ENCODE measurements at regions not wholly inside any gene's neighbourhood (a gene's known extent, or its start where the extent isn't known, plus 50 kb on each side); places are given as distances from the start of the nearest gene placed in this dataset.

GRCh38 chr17:79263191-79263590 is 188.6 kb downstream of the ENGASE start:
- no peaks in the 10 kb centered on the region for H3K9me3 ChIP-seq
- intact Hi-C loops (cut with DNase I), result no loop called here
- H3K4me3 ChIP-seq, result no peak overlapping the region

DNA sequence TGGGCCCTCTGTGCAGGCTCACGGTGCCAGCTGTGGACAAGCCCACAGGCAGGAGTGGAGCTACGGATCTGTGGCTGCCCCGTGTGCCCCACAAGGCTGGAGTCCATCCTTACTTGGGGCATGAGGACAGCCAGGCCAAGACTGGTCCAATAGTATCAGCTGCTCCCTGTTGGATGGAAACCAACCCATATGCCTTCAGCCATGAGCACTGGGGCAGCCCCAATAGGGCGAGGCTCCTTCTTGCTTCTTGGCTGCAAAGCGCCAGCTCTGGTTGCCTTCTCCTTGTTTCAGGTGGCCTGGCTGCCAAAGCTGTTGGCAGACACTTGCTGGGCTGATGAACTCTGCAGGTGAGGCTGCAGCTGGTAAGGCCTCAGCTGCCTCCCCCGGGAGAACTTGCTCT is 188.0 kb downstream of the ENGASE start:
- TF ChIP-seq, protein P1, sequence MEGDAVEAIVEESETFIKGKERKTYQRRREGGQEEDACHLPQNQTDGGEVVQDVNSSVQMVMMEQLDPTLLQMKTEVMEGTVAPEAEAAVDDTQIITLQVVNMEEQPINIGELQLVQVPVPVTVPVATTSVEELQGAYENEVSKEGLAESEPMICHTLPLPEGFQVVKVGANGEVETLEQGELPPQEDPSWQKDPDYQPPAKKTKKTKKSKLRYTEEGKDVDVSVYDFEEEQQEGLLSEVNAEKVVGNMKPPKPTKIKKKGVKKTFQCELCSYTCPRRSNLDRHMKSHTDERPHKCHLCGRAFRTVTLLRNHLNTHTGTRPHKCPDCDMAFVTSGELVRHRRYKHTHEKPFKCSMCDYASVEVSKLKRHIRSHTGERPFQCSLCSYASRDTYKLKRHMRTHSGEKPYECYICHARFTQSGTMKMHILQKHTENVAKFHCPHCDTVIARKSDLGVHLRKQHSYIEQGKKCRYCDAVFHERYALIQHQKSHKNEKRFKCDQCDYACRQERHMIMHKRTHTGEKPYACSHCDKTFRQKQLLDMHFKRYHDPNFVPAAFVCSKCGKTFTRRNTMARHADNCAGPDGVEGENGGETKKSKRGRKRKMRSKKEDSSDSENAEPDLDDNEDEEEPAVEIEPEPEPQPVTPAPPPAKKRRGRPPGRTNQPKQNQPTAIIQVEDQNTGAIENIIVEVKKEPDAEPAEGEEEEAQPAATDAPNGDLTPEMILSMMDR (IDR thresholded peaks at IDR 0.05), result no peak
- intact Hi-C loops (cut with DNase I), result no loop called here
- Histone ChIP-seq H3K36me3 (no peaks in the 10 kb centered on the region), H3K9ac (ENCODE audit: low read depth in 2 of 2, low read length in 2 of 2) (no peak overlapping the region), H3K4me3 (no peak overlapping the region), H3K27ac (no peak overlapping the region), H3K4me1 (no peaks in the 10 kb centered on the region), H3K9me3 (no peaks in the 10 kb centered on the region), H3K27me3 (no peaks in the 10 kb centered on the region)
- DNase-seq, result no peak

More at GRCh38 chr17:79263191-79263590, 188.6 kb downstream of the ENGASE start:
- no peaks in the 10 kb centered on the region for H3K4me1 ChIP-seq
- no peaks in the 10 kb centered on the region for H3K27me3 ChIP-seq
- no peak overlapping the region for H3K27ac ChIP-seq
- no peak for DNase-seq
- TF ChIP-seq, protein P1 (IDR thresholded peaks at IDR 0.05), result no peak
- H3K9ac ChIP-seq (ENCODE audit: low read depth in 2 of 2, low read length in 2 of 2), result no peak overlapping the region
- H3K36me3 ChIP-seq, result no peaks in the 10 kb centered on the region

DNA sequence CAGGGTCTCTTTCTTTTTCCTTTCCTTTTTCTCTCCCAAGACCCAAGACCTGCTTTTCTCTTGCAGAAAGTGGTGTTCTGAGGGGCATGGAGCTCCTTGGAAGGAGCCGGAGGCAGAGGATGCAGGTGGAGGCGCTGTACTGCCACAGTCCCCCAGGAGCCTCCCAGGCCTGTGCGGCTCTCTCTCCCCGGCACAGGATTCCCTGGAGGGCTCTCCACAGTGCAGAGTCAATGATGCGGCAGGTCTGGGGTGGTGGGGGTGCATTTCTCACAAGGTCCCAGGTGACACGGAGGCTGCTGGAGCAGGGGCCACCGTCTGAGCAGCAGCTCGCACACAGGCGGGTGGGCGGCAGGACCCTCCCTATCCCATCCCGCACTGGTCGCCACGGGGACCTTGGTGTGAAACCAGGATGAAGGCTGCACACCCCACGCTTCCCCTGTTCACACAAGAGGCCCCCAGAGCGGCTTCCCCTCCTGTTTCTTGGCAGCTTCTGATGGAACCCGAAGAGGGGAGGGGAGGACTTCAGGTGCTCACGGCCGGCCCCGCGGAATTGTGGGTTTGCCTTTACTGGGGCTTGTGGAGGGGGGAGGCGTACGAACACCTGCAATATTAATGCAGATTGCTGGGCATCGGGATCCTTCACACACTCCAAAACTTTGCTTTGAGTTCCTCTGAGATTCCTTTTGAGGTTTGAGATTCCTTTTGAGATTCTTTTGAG is 186.9 kb downstream of the ENGASE start:
- no peak overlapping the region for H3K27ac ChIP-seq
- no peak for DNase-seq
- no peaks in the 10 kb centered on the region for H3K4me1 ChIP-seq
- H3K9me3 ChIP-seq, result no peaks in the 10 kb centered on the region
- TF ChIP-seq, protein P1 (IDR thresholded peaks at IDR 0.05), result no peak
- H3K36me3 ChIP-seq, result no peaks in the 10 kb centered on the region
- no peaks in the 10 kb centered on the region for H3K27me3 ChIP-seq
- H3K9ac ChIP-seq (ENCODE audit: low read depth in 2 of 2, low read length in 2 of 2), result no peak overlapping the region
- no peak overlapping the region for H3K4me3 ChIP-seq
- intact Hi-C loops (cut with DNase I), result no loop called here

DNA sequence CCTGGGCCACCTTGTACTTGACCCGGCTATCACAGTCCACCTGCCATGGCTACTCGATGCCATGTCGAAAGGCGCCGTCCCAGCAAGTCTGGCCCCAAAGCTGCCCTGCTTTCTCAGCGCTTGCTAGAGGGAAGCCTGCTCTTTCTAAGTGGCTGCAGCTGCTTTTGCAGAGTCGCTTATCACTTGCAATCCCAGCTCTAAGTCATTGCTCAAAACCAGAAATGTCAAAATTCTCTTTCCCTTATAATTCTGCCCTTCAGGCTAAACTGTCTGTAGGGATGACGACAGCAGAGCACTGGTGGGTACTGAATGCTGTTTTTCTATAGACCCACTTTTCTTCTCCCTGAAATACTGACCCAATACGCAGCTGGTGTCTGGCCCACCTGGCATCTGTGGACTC is 184.2 kb downstream of the ENGASE start:
- Histone ChIP-seq H3K36me3 (no peaks in the 10 kb centered on the region), H3K9ac (ENCODE audit: low read depth in 2 of 2, low read length in 2 of 2) (no peak overlapping the region), H3K4me1 (no peaks in the 10 kb centered on the region), H3K27me3 (no peaks in the 10 kb centered on the region), H3K27ac (no peak overlapping the region), H3K9me3 (no peaks in the 10 kb centered on the region), H3K4me3 (no peak overlapping the region)
- DNase-seq, result no peak
- TF ChIP-seq, protein P1 (IDR thresholded peaks at IDR 0.05), result no peak
- intact Hi-C loops (cut with DNase I), result no loop called here

DNA sequence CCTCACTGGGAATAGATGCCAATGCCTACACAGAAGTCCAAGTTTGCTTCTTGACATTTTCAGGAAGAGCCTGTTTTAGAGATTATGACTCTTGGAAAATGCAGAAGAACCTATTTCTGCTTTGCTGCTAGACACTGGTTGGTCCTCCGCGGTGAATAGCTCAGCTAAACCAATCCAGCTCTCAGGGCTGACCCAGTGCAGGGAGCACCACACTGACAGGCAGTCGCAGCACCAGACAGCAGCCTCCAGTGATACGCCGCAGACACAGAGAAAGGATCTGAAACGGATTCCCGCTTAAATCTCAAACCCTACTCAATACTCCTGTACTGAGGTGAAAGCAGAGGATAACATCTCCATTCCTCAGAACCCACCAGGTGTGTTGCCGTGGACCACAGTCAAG is 183.4 kb downstream of the ENGASE start:
- Histone ChIP-seq H3K4me1 (no peaks in the 10 kb centered on the region), H3K9me3 (no peaks in the 10 kb centered on the region), H3K9ac (ENCODE audit: low read depth in 2 of 2, low read length in 2 of 2) (no peak overlapping the region), H3K36me3 (no peaks in the 10 kb centered on the region), H3K27me3 (no peaks in the 10 kb centered on the region), H3K4me3 (no peak overlapping the region), H3K27ac (no peak overlapping the region)
- intact Hi-C loops (cut with DNase I), result no loop called here
- DNase-seq, result no peak
- TF ChIP-seq, protein P1 (IDR thresholded peaks at IDR 0.05), result no peak
